HCT116 (cell line): ENCODE measurements at regions not wholly inside any gene's neighbourhood (a gene's known extent, or its start where the extent isn't known, plus 50 kb on each side); places are given as distances from the start of the nearest gene placed in this dataset.

Experiments
- ATF3 ChIP-seq: IDR thresholded peaks from 2 replicates; pipeline ENCODE4 v1.6.1; 2012
- CTCF ChIP-seq, 3 experiments: fragments of 200-600 bp in 1 of 3; sonication (generic) in 1 of 3; IDR thresholded peaks in 2 of 3; conservative IDR thresholded peaks in 1 of 3; 2 replicates each; pipeline ENCODE4 v1.5.1; 2012 to 2017; ENCODE audit warnings: low read depth in 2 of 3, low read length in 2 of 3, antibody characterized with exemption in 1 of 3, borderline replicate concordance in 1 of 3, control low read depth in 1 of 3, mild to moderate bottlenecking in 1 of 3, mixed read lengths in 1 of 3, mixed run types in 1 of 3, moderate library complexity in 1 of 3; ENCODE audit not compliant: insufficient read depth in 1 of 3
- EGR1 ChIP-seq: IDR thresholded peaks from 2 replicates; pipeline ENCODE4 v1.6.1; 2012; ENCODE audit warnings: low read depth
- JUND ChIP-seq: IDR thresholded peaks from 2 replicates; pipeline ENCODE4 v1.6.1; 2012
- REST ChIP-seq: IDR thresholded peaks from 2 replicates; pipeline ENCODE4 v1.6.1; 2012; ENCODE audit warnings: low read depth
- YY1 ChIP-seq: IDR thresholded peaks from 2 replicates; pipeline ENCODE4 v1.6.1; 2011; ENCODE audit warnings: low read length, low read depth, moderate library complexity, mild to moderate bottlenecking; ENCODE audit not compliant: insufficient replicate concordance; ENCODE audit errors: extremely low read depth
- ZNF274 ChIP-seq: fragments of 200-500 bp; sonication (Bioruptor generic); IDR thresholded peaks from 2 replicates; pipeline ENCODE4 v1.6.1; 2014; ENCODE audit warnings: mild to moderate bottlenecking, low read depth, low read length, inconsistent platforms

GRCh38 chr6:170224694-170225660 is 65.9 kb downstream of the DLL1 start:
- TF ChIP-seq CTCF (IDR thresholded peaks at IDR 0.05 in 2 of 3, conservative IDR thresholded peaks at IDR 0.05 in 1 of 3; ENCODE audit: borderline replicate concordance in 1 of 3, insufficient read depth in 1 of 3, low read depth in 2 of 3, low read length in 2 of 3) (no peak), REST (no peak), ATF3 (no peak), EGR1 (no peak), ZNF274 (no peak), YY1 (no peak), JUND (no peak)
